GM18873 (cell line): ENCODE measurements at regions not wholly inside any gene's neighbourhood (a gene's known extent, or its start where the extent isn't known, plus 50 kb on each side); places are given as distances from the start of the nearest gene placed in this dataset.
"Not testable (repeated sequence)": the region's sequence is repeated elsewhere in the genome, so short reads cannot be mapped to it uniquely, and the experiment has no call there.

Experiments
- ATAC-seq: cut with Tn5 transposase; IDR thresholded peaks from one replicate; pipeline ENCODE4 v1.9.1; 2021; ENCODE audit warnings: mild to moderate bottlenecking, moderate library complexity, moderate number of reproducible peaks; ENCODE audit not compliant: unreplicated experiment, low FRiP score

GRCh38 chr10:44246700-44247099 lies 138.2 kb downstream of the CXCL12 start:
- not testable (repeated sequence) for ATAC-seq

- ATAC-seq = not testable (repeated sequence)
These were observed 138.6 kb downstream of the CXCL12 start for GRCh38 chr10:44246287-44246686.

- ATAC-seq = no peak
These were observed 139.3 kb downstream of the CXCL12 start for GRCh38 chr10:44245601-44245938.

- ATAC-seq = no peak
These were observed 139.9 kb downstream of the CXCL12 start for GRCh38 chr10:44244745-44245600.

- no peak for ATAC-seq
These were observed 140.9 kb downstream of the CXCL12 start for GRCh38 chr10:44243851-44244510.

GRCh38 chr10:44242826-44243225 lies 142.1 kb downstream of the CXCL12 start:
- ATAC-seq = no peak

- no peak for ATAC-seq
These were observed 142.8 kb downstream of the CXCL12 start for GRCh38 chr10:44242091-44242490.

- ATAC-seq = no peak
These were observed 144.2 kb downstream of the CXCL12 start for GRCh38 chr10:44240584-44241205.

GRCh38 chr10:44238212-44238611 lies 146.7 kb downstream of the CXCL12 start:
- no peak for ATAC-seq

- ATAC-seq = no peak
These were observed 147.4 kb downstream of the CXCL12 start for GRCh38 chr10:44237364-44238049.

- ATAC-seq = no peak
These were observed 149.5 kb downstream of the CXCL12 start for GRCh38 chr10:44235363-44235762.

GRCh38 chr10:44234483-44234875 lies 150.4 kb downstream of the CXCL12 start:
- ATAC-seq = no peak

GRCh38 chr10:44233561-44234482 lies 151.1 kb downstream of the CXCL12 start:
- ATAC-seq = no peak

GRCh38 chr10:44217274-44217820 lies 167.6 kb downstream of the CXCL12 start:
- no peak for ATAC-seq

GRCh38 chr10:44216073-44216472 lies 168.8 kb downstream of the CXCL12 start:
- no peak for ATAC-seq

- ATAC-seq = no peak
These were observed 175.1 kb downstream of the CXCL12 start for GRCh38 chr10:44209811-44210210.

- no peak for ATAC-seq
These were observed 177.7 kb downstream of the CXCL12 start for GRCh38 chr10:44207160-44207559.

GRCh38 chr10:44206127-44206818 lies 178.6 kb downstream of the CXCL12 start:
- no peak for ATAC-seq

GRCh38 chr10:44205067-44205466 lies 179.8 kb downstream of the CXCL12 start:
- ATAC-seq = no peak
